NCI-H2107 treated with DMSO at 0.1 percent for 48 hours (cell line): ENCODE measurements at regions not wholly inside any gene's neighbourhood (a gene's known extent, or its start where the extent isn't known, plus 50 kb on each side); places are given as distances from the start of the nearest gene placed in this dataset.
"Not testable (repeated sequence)": the region's sequence is repeated elsewhere in the genome, so short reads cannot be mapped to it uniquely, and the experiment has no call there.

Experiments used
- DNase-seq: peaks from one replicate; lab custom pipeline; 2025; ENCODE audit not compliant: unreplicated experiment; lab: John Stamatoyannopoulos, UW

DNA sequence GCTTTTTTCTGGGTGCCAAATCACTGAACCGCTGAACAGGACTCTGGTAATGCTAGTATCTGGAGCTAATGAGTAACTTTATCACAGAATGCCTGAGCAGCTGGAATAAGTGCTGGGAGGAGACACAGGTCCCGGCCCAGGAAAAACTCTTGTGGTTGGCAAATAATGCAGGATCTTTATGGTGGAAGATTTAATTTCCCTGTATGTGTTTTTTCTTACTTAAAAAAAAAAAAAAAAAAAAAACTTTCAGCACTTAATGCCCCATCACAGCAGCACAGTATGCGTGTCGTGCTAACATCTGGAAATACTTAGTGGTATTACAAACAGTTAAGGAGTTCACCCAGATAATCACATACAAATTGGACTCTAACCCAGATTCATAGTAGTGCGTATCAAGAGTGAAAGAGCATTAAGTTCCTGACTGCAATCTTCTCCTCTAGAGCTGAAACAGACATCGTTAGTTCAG lies 220.7 kb downstream of the TOMM20 start:
- DNase-seq, result no peak

DNA sequence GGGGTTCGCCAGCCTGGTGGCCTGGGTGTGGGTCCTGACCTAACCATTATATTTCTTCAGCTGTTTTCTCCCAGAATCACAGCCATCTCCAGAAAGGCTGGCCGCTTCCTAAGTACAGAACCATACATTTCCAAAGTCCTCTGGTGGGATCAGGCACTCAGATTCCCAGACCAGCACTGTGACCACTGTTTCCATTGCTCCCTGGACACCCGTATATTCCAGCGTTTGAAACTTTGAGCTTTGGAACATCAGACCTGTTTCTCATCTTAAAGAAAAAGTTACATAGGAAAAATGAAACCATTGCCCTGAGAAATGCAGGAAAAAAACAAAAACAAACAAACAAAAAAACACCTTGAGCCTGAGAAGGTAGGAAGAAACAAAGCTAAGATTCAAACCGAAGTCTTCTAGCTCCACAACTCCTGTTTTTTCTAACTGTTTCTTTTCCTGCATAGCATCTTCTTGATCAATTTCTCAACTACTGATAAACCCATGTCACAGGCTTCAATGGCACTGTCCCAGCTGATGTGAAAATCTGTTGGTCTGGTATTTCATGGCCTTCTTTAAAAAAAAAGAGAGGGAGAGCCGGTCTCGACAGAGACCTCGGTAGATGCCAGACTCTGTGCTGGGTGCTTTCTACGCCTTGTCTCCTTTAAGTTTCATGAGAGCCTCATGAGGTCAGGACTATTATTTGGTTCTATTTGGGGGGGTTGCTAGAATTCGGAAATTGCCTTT lies 221.3 kb downstream of the TOMM20 start:
- no peak for DNase-seq

DNA sequence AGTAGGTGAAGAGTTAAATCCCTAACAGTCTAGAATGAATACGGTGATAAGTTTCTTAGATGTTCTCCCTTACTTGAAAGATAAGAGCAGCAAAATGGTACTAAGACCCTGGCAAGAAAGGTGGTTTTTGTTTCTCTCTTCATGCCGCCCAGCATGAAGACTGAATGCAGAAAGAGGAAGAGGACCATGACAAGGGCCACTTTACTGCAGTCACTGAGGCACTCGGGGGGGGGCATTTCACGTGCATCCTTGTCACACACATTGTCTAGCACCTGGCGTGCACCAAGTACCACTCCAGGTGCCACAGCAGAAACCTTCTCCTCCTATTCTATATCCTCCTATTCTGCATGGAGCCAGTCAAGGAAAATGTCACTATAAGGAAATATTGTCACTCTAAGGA lies 222.0 kb downstream of the TOMM20 start:
- no peak for DNase-seq

DNA sequence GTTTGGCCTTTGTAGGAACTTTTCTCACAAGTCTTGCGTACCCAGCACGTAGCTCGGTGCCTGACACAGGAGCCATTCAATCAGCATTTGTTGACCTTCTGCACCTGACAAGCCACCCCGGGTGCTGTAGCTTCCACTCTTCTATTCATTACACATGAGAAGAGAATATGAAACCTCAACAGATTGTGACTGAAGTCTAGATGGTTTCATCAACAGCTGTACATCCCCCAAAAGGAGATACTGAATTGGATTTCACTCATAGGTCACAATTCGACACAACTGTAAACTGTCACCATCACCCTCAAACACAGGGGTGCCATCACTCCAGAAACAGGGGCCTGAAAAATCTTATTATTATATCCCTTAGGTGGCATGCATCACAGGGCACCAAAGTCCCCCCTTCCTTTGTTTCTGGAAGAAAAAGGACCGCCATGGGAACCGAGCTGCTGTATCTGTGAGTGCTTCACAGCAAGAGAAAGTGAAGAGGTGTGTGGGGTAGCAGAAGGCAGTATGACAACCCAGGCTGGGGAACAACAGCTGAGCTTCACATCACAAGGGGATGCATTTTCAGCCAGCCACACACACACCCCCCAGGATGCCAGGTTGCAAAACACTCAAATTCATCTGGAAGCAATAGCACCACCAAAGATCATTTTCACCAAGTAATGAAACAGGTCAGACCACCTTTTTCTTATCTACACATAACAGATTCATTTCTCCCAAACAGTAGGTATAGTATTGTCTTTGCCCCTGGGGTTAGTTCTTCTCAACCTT lies 225.7 kb downstream of the TOMM20 start:
- no peak for DNase-seq

DNA sequence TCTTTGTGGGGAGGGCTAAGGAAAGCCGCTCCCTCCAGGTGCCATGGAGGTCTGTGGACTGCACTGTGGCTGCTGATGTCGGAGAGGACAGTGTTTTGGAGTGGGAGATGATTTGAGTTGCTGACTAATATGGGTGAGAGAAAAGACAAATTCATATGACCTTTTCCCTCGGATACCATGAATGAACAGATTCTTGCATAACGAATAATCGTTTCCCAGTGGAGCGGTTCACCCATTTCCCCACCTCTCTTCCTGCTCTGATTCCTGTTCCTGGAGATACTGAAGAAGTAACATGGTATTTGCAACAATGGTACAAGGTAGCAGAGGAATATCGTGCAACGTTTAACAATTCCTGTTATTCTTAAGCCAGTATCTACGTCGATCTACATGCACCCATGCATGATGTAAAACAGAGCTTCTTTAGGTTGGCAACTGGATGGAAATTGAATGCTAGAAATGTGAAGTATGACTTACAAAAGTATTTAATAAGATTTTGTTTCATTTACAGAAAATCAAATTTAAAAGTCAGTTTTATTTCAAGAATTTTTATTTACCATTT lies 227.1 kb downstream of the TOMM20 start:
- no peak for DNase-seq

DNA sequence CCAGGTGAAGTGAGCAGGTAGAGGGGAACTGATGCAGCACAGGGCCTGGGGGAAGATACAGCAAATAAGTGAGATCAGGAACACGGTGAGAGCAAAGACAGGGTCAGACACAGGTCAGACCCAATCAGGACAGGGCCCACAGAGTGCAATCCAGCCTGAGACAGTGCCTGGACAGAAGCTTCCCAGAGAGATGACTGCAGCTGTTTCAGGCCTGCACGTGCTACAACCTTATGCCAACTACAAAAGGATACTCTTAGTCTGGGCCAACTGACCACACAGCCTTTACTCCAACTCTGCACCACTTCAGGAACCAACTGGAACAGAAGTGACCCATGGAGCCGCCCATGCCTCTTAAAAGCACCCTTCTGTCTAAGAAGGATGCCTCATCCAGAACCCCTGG lies 228.0 kb downstream of the TOMM20 start:
- no peak for DNase-seq

DNA sequence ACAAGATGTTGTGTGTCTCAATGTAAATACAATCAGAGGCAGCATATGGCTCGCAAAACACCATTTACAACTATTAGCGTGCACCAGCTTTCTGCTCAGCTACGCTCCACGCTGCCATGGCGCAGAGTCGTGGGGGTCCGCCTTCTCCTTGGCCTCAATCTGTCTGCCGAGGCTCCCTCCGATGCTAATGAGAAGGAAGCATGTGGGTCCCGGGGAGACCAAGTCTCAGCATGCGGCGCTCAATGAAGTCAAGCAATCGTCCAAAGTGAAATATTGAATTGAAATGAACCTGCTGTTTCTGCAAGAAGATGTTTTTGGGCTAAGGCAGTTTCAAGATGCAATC lies 228.9 kb downstream of the TOMM20 start:
- no peak for DNase-seq

DNA sequence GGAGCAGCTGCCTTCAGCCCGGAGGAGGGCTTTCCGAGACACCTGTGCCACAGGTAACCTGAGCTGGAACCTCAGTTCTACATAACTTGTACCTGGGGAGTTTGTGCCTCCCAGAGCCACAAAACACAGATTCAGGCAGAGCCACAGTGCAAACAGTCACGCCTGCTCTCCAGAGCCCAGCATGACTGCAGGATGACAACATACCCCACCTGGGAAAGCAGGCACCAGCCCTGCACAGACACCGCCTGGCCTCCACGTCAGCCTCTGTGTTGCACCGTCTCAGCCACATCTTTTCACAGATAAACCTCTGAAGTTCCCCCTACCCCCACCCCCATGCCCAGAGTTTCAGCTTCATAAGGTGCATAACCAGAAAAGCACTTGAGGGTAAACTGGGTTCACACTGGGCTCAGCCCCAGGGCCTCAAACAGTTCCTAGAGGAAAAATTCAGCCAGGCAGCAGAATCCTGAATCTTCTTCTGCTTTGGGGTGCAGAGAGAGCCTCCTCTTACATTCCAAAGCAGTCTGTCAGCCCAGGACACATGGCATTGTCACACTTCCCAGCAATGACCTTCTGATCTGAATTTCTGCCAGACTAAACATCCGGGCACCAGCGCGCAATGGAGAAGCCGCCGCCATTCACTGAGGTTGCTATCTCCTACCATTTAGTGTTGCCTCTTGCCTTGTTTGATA lies 229.5 kb downstream of the TOMM20 start:
- DNase-seq, result peak; percentile 96

DNA sequence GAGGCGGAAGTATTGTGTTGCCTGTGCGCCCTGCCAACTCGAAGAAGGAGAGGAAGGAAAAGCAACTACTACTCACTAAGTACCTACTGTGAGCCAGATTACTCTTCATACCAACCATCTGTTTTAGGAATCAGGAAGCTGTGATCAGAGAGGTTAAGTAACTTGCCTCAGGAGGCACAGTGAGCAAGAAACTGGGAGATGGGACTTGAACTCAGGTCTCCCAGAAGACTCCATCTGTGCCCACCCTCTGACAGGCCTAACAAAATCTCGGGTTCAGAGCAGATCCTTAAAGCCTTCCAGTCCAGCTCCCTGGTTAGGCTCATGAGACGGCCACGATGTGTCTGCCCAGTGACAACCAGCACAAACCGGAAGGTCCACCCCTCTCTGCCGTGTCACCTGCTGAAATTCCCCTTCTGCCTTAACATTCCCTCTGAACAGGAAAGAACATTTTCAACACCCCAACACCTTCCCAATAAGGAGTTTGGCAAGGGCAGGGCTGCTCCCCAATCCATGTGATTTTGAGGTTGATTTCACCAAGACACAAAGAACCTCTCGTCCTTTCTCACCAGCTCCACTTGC lies 230.1 kb downstream of the TOMM20 start:
- no peak for DNase-seq

DNA sequence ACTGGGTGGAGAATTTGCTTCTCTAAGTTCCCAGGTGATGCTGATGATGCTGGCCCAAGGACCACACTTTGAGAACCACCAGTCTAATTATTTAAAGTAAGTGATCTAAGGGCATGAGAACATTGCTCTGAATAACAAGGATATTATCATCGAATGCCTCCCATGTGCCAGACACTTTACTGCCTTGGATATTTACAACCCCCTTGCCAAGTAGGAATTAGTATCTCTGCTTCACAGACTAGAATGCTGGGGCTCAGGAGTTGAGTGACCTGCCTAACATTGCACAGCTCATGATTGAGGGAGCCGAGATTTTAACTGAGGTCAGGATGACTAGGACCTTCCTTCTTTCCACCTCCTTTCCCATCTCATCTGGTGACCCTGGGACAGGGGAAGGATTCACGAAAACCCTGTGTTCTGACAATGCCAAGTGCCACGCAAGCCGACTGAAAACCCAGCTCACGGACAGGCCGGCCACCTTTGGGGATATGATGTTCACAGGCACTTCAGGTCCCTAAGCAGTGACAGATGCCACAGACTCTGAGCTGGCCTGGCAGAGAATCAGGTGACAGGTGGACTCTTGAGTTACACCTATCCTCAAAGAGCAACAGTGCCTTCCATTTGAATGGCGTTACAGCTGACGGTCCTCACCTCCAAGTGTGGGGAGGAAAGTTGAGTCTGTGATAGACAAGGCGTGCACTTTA lies 230.7 kb downstream of the TOMM20 start:
- peak; percentile 63 for DNase-seq

DNA sequence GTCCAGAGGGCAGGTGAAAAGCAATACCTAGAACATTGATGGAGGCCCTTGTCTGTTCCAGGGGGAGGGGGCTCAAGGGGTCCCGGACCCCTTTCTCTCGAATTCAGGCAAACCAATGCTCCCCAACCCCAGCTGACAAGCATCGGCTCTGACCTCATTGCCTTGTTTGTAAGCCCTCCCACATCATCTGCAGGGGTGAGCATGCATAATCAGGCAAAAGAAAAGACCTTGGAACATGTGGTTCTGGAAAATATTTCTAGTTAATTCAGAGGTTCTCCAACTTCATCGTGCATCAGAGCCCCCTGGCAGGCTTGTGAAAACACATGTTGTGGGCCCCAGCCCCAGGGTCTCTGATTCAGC lies 231.3 kb downstream of the TOMM20 start:
- no peak for DNase-seq

DNA sequence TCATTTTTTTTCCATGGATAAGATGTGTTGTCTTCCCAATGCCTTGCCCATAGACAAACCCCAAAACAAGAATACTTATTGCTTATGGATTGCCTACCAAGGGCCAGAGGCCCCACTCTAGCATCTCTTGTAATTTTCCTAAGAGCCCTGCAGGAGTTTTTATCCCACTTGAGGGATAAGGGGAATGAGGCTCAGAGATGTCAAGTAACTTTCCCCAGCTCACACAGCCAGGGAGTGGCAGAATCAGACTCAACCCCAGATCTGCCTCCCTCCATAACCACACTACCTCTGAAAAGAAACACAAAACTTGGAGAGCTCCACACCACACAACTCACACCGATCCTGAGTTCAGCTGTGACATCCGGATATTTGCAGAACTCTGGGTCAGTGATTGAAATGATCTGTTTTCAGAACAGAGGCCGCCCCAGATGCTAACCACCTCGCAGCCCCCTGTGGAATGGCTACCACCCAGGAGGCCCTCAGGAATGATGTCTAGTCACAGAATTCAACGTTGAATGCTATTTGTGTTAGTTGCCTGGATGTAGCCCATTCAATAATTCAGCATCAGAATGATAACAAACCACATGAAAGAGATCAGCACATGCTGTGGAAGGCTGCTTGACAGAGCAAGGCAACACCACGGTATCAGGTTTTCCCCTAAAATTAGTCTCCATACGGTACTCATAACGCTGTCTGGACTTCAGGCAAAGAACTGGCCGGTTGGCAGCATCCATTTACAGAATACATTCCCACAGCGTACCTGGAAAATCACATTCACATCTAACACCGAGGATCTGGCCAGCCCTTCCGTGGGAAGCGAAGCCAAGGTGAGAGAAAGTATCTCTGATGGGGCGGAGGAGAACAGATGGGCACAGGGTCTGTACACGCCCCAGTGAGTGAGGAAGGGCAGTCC lies 231.9 kb downstream of the TOMM20 start:
- no peak for DNase-seq

DNA sequence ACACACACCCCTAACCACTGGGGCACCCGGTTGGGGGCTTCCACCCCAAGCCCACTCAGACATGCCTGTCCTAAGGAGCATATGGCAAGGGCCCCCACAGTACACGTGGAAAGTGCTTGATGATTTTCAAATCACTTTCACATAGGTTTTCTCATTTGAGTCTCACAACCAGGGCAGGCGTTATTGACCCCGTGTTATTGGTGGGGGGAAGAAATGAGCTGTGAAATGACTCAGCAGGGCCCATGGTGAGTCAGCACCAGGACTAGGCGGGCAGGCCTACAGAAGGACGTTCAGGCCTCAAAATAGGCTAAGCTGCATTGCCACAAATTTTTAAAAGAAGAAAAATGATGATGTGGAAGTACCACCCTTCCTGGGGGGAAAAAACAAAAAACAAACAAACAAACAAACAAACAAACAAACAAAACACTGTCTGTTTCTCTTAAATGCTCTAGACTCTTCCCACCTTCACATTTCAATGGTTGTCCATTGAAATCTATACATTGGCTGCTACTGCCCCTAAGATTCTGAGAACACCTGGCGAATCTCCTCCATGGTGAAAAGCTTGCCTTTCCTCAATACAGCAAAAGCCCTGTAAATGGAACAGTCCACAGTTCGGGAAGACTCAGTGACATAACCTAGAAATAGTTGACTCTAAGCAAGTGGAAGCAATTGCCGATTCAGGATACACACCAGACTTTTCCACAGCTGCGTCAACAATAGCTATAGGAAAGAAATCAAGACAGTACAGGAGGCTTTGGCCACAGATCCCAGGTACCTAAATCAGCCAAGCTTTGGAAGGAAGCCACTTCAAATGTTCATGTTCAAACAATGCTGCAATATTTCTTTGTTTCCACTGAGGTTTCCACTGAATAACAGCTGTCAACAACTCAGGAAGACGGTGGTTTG lies 234.7 kb downstream of the TOMM20 start:
- DNase-seq, result peak; percentile 87

DNA sequence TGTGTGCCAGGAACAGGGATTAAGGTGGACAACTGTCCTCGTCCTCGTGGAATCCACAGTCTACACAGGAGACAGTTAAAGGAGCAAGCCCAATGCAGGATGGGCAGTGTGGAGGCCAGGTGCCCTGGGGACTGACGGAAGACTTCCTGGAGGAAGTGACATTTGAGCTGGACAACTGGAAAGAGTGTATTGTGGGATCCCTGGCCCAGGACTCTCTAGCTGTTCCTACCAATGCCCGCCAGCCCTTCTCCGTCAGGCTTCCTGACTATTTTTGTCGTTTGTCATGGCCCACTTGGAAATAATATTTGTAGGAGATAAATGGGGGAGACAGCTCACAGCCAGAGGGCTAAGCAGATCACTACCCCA lies 235.3 kb downstream of the TOMM20 start:
- DNase-seq, result no peak

DNA sequence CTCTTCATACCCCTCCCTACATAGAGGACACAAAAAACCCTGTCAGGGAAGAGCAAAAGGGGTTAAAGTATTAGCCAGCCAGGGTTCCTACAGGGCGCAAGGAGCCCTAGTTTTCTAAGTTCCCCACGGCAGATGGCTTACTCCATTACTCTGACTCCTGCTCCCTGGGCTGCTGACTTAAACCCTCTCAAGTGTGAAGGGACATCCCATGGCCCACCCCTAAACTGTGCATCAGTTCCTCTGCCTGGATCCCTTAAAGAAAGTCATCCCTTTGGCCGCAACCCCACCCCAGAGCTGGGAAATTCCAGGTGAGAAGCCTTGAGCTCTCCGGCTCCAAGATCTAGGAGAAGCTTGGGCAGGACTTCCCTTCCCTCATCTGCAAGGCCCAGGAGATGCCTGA lies 236.0 kb downstream of the TOMM20 start:
- DNase-seq, result no peak

DNA sequence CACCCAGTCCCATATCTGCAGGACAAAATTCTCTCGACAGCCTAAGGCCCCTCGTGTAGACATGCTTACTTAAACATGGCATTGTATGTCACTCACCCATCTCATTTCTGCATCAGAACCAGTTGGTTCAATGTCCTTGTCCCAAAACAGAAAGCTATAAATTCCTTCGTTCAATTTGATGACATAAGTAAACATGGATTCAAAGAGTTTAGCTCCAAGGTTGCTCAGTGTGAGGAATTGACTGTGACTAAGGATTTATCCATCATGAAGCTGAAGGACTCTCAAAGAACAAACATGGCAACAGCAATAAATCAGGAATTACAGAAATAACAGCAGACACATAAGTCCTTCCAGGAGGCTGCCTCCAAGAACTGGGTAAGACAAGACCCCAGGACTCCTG lies 237.2 kb downstream of the TOMM20 start:
- no peak for DNase-seq

DNA sequence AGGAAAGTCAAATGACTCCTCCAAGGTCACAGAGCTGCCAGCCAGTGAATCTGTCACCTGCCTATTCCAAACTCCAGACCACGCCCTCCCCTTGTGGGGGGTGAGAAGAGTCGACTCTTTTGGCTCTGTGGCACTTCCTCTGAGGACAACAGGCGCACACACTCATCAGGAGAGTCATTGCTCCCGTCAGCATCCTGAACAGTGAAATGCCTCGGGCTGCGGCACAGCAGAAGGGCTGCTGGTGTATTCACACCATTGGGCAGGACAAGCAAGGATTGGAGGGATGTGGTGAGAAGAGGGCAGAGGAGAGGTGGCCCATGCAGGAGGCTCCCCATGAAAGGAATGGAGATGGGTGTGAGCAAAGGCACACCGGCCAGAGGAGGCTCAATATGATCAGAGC lies 239.0 kb downstream of the TOMM20 start:
- no peak for DNase-seq

DNA sequence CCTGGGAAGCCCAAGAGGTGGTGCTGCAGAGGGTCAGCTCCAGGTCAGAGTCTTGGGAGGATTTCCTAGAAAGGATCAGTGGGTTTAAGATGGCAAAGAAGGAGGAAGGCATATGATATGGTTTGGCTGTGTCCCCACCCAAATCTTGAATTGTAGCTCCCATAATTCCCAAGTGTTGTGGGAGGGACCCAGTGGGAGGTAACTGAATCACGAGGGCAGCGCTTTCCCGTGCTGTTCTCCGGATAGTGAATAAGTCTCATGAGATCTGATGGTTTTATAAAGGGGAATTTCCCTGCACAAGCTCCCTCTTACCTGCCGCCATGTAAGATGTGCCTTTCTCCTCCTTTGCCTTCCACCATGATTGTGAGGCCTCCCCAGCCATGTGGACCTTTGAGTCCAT lies 240.4 kb downstream of the TOMM20 start:
- DNase-seq, result not testable (repeated sequence)
